NAMALWA (cell line): ENCODE measurements at regions not wholly inside any gene's neighbourhood (a gene's known extent, or its start where the extent isn't known, plus 50 kb on each side); places are given as distances from the start of the nearest gene placed in this dataset.

Experiments
- DNase-seq: peaks from one replicate; pipeline ENCODE4 v3.0.0-alpha.2; 2015; ENCODE audit warnings: low spot score

GRCh38 chr2:180144338-180144813, 137.3 kb upstream of the CWC22 start:
- no peak for DNase-seq

- no peak for DNase-seq
Observed at GRCh38 chr2:180143633-180144337, 136.7 kb upstream of the CWC22 start.

- DNase-seq = no peak
Observed at GRCh38 chr2:180141600-180141999, 134.5 kb upstream of the CWC22 start.

- DNase-seq = no peak
Observed at GRCh38 chr2:180133736-180134135, 126.6 kb upstream of the CWC22 start.

GRCh38 chr2:180130403-180130802, 123.3 kb upstream of the CWC22 start:
- DNase-seq = no peak

GRCh38 chr2:180128861-180129260, 121.8 kb upstream of the CWC22 start:
- no peak for DNase-seq

- peak; percentile 84 for DNase-seq
Observed at GRCh38 chr2:180125245-180125962, 118.3 kb upstream of the CWC22 start.

GRCh38 chr2:180124273-180125139, 117.4 kb upstream of the CWC22 start:
- DNase-seq = peak; percentile 88

- no peak for DNase-seq
Observed at GRCh38 chr2:180122874-180123273, 115.8 kb upstream of the CWC22 start.

GRCh38 chr2:180115675-180116074, 108.6 kb upstream of the CWC22 start:
- no peak for DNase-seq

- DNase-seq = no peak
Observed at GRCh38 chr2:180115269-180115668, 108.2 kb upstream of the CWC22 start.

GRCh38 chr2:180111901-180112300, 104.8 kb upstream of the CWC22 start:
- no peak for DNase-seq

- DNase-seq = no peak
Observed at GRCh38 chr2:180110469-180110868, 103.4 kb upstream of the CWC22 start.

GRCh38 chr2:180101846-180102245, 94.7 kb upstream of the CWC22 start:
- DNase-seq = no peak

- no peak for DNase-seq
Observed at GRCh38 chr2:180099308-180099707, 92.2 kb upstream of the CWC22 start.

- no peak for DNase-seq
Observed at GRCh38 chr2:180085144-180085543, 78.0 kb upstream of the CWC22 start.

GRCh38 chr2:180077295-180077906, 70.3 kb upstream of the CWC22 start:
- peak; percentile 68 for DNase-seq

- DNase-seq = no peak
Observed at GRCh38 chr2:180075870-180076269, 68.8 kb upstream of the CWC22 start.

- DNase-seq = no peak
Observed at GRCh38 chr2:180071797-180072196, 64.7 kb upstream of the CWC22 start.

GRCh38 chr2:180063494-180064092, 56.5 kb upstream of the CWC22 start:
- DNase-seq = no peak

- no peak for DNase-seq
Observed at GRCh38 chr2:180062178-180062577, 55.1 kb upstream of the CWC22 start.

- no peak for DNase-seq
Observed at GRCh38 chr2:180061546-180061945, 54.4 kb upstream of the CWC22 start.
